Fibroblast of skin of right biceps (primary cell): ENCODE measurements at regions not wholly inside any gene's neighbourhood (a gene's known extent, or its start where the extent isn't known, plus 50 kb on each side); places are given as distances from the start of the nearest gene placed in this dataset.
"Not testable (repeated sequence)": the region's sequence is repeated elsewhere in the genome, so short reads cannot be mapped to it uniquely, and the experiment has no call there.

ENCODE experiments used
- DNase-seq: peaks from one replicate; pipeline ENCODE4 v3.0.0-alpha.2; 2013

GRCh38 chr12:131230340-131231031 is 276.8 kb downstream of the ADGRD1 start:
- no peak for DNase-seq

- DNase-seq, result no peak
Observed at GRCh38 chr12:131231032-131231980, 277.6 kb downstream of the ADGRD1 start.

GRCh38 chr12:131232036-131232435 is 278.3 kb downstream of the ADGRD1 start:
- DNase-seq, result no peak

DNA sequence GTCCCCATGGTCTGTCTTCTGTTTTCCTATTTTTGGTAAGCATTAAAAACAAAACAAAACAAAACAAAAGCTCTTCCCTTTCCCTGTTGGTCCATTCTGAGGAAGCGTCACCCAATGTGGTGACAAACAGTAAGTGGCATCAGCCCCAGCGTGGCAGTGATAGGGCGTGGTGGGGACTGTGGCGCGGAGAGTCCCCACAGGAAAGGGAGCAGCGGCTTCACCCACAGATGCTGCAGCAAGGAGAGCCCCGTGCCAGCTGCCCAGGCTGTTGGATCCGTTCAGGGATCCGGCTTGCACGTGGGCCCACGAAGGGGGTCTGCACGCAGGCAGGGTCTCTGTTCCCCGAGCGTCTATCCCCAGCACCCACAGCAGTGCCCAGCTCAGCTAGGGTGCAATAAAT is 279.2 kb downstream of the ADGRD1 start:
- DNase-seq, result not testable (repeated sequence)

DNA sequence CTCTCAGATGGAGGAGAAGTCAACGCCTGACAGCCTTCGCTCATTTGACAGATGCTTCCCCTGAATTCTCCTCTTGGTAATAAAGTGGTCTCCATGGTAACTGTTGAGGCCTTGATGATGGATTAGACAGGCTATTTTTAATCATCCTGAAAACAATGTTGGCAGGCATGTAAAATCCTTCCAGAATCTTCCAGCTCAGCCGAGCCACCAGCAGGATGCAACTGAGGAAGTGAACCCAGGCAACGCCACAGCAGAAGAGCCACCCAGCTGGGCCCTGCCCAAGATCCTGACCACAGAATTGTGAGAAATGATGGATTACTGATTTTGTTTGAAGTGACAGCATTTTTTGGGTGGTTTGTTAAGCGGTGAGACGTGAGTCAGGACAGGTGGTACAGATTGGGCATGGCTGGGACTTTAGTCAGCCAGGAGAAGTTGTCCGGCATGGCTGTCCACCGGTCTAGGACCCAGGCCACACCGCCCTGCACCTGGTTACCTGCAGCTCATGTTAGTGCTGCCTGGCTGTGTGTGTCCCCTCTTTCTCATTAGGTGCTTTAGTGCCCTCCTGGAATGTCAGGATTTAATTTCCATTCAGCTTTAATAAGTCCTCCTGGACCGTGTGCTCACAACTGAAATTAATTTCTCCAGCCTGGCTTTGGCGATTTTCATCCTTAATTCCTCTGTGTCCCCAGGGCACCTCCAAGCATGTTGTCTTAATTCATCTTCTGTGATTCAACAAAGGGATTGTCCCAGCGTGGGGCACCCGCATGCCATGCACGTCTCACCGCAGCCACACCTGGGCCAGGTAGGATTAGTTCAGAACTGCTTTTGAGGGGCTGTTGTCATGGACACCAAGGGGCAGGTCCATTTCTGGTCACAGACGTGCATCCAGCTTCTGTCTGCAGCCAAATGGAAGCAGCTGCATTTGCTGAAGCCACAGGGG is 280.4 kb downstream of the ADGRD1 start:
- not testable (repeated sequence) for DNase-seq

GRCh38 chr12:131234841-131235271 is 281.1 kb downstream of the ADGRD1 start:
- DNase-seq, result not testable (repeated sequence)

DNA sequence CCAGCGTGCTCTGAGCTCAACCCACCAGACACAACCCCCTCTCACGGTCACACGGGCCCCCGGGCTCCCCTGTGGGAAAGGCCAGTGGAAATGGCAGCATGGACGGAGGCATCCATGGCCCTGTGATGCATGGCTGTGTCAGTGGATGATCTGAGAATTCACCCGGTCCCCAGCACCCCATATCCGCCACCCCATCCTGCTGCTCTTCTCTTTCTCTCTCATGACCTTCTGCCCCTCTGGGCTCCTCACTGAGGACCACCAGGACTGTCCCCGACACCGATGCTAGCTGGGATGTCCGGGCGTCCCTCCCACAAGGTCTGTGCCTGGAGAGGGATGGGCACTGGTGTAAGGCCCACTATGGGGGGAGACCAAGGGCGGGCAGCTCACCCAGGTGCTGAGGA is 282.2 kb downstream of the ADGRD1 start:
- DNase-seq, result no peak

DNA sequence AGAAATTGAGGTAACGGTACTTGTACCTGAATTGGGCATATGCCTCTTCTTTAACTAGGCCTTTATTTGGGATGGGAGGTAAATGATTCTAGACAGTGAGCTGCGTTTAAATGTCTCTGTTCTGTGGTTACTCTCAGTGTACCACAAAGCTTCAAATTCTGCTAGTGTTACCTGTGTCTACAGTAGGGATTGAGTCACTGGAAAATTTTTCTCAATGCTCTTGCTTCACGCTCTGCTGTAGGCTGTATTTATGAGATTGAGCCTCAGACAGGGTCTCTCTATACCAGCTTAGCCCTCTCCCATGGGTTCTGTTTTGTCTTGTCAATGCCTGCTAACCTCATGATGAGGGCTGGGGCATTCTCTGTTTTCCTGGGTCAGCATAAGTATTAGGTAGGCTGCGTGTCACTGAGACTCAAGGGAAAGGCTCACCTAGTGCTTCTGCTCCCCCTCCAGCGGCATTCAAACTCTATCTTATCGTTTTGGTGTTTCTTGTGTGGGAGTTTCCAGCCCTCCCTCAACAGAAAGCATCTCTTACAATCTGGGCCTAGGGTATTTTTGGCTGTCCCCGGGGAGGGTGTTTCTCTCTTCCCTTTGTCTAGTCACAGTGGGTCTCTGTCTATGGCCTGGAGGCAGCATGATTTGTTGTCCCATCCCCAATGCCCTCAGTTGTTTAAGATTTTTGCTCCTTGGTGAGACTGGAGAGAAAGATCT is 285.8 kb downstream of the ADGRD1 start:
- DNase-seq, result no peak

- no peak for DNase-seq
Observed at GRCh38 chr12:131241517-131241916, 287.8 kb downstream of the ADGRD1 start.

- DNase-seq, result peak; percentile 16
Observed at GRCh38 chr12:131242741-131243496, 289.2 kb downstream of the ADGRD1 start.

- DNase-seq, result not testable (repeated sequence)
Observed at GRCh38 chr12:131244157-131244688, 290.5 kb downstream of the ADGRD1 start.

DNA sequence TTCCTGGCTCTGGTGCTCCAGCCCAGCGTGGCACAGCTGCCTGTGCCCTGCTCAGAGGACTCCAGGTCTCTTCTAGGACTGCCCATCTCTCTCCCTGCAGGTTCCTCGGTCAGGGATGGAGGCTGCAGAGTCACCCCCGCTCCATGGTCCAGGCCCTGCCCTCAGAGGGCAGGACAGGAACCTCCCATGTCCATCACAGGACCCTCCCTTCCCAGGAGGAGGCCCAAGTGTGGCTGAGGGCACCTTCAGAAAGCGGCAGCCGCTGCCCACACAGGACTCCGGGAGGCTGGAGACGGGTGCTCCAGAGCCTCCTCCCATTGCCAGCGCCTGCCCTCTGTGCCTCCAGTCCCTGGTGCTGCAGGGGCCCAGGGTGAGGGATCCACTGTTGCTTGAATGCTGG is 291.5 kb downstream of the ADGRD1 start:
- not testable (repeated sequence) for DNase-seq

GRCh38 chr12:131245564-131246355 is 292.1 kb downstream of the ADGRD1 start:
- DNase-seq, result no peak

- not testable (repeated sequence) for DNase-seq
Observed at GRCh38 chr12:131247026-131247725, 293.5 kb downstream of the ADGRD1 start.

- DNase-seq, result not testable (repeated sequence)
Observed at GRCh38 chr12:131247875-131248274, 294.2 kb downstream of the ADGRD1 start.

- DNase-seq, result no peak
Observed at GRCh38 chr12:131249246-131250027, 295.7 kb downstream of the ADGRD1 start.

GRCh38 chr12:131250028-131250950 is 296.6 kb downstream of the ADGRD1 start:
- no peak for DNase-seq

- no peak for DNase-seq
Observed at GRCh38 chr12:131250951-131251315, 297.2 kb downstream of the ADGRD1 start.
